Cardiac muscle cell (in vitro differentiated cells and primary cell): ENCODE measurements at regions not wholly inside any gene's neighbourhood (a gene's known extent, or its start where the extent isn't known, plus 50 kb on each side); places are given as distances from the start of the nearest gene placed in this dataset.

Experiments
- DNase-seq, 2 donors: peaks; one replicate each; pipeline versions ENCODE4 v3.0.0 to v3.0.0-alpha.2; 2010 to 2017; ENCODE audit warnings: low read depth in 1 of 2, low spot score in 1 of 2
- H3K27ac ChIP-seq: fragments of 200-600 bp; sonication (generic); 2 replicates; pipeline ENCODE4 v1.5.1; 2016
- H3K27me3 ChIP-seq: fragments of 200-600 bp; sonication (generic); 2 replicates; pipeline ENCODE4 v1.6.0; 2016; ENCODE audit warnings: control low read depth
- H3K36me3 ChIP-seq: fragments of 200-600 bp; sonication (generic); 2 replicates; pipeline ENCODE4 v1.5.1; 2016; ENCODE audit warnings: control low read depth
- H3K4me1 ChIP-seq: fragments of 200-600 bp; sonication (generic); 2 replicates; pipeline ENCODE4 v1.8.1; 2017; ENCODE audit warnings: low read depth, mild to moderate bottlenecking, mixed run types
- H3K4me3 ChIP-seq: fragments of 200-600 bp; sonication (generic); 2 replicates; pipeline ENCODE4 v1.5.1; 2016; ENCODE audit warnings: mild to moderate bottlenecking
- H3K9me3 ChIP-seq: fragments of 200-600 bp; sonication (generic); 2 replicates; pipeline ENCODE4 v1.5.1; 2017; ENCODE audit warnings: low read depth, mild to moderate bottlenecking, control low read depth
- CTCF ChIP-seq: IDR thresholded peaks from 2 replicates; pipeline ENCODE4 v1.5.1; 2012; ENCODE audit warnings: low read depth, mild to moderate bottlenecking, low read length

GRCh38 chr1:234985516-234986294 lies 142.9 kb downstream of the TOMM20 start:
- TF ChIP-seq CTCF, result no peak
- no peak for DNase-seq
- H3K36me3 ChIP-seq, result no peaks in the 10 kb centered on the region
- no peak overlapping the region for H3K4me3 ChIP-seq
- H3K27me3 ChIP-seq, result no peaks in the 10 kb centered on the region
- no peaks in the 10 kb centered on the region for H3K9me3 ChIP-seq
- peaks cover 13% of the 10 kb centered on the region for H3K4me1 ChIP-seq
- H3K27ac ChIP-seq, result no peak overlapping the region

DNA sequence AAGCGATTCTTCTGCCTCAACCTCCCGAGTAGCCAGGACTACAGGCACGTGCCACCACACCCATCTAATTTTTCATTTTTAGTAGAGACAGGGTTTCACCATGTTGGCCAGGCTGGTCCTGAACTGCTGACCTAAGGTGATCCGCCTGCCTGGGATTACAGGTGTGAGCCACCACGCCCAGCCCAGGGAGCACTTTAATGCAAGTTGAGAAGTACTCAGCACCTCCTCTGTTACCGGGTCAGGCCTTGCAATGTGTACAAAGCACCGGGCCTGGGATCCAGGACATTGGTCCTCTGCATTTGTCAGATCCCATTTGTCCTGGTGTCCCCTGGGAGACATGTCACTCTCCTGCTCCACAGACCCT lies 143.6 kb downstream of the TOMM20 start:
- Histone ChIP-seq H3K36me3 (no peaks in the 10 kb centered on the region), H3K27ac (no peak overlapping the region), H3K9me3 (no peaks in the 10 kb centered on the region), H3K27me3 (no peaks in the 10 kb centered on the region), H3K4me3 (no peak overlapping the region), H3K4me1 (peaks cover 13% of the 10 kb centered on the region)
- no peak for TF ChIP-seq CTCF
- no peak for DNase-seq

DNA sequence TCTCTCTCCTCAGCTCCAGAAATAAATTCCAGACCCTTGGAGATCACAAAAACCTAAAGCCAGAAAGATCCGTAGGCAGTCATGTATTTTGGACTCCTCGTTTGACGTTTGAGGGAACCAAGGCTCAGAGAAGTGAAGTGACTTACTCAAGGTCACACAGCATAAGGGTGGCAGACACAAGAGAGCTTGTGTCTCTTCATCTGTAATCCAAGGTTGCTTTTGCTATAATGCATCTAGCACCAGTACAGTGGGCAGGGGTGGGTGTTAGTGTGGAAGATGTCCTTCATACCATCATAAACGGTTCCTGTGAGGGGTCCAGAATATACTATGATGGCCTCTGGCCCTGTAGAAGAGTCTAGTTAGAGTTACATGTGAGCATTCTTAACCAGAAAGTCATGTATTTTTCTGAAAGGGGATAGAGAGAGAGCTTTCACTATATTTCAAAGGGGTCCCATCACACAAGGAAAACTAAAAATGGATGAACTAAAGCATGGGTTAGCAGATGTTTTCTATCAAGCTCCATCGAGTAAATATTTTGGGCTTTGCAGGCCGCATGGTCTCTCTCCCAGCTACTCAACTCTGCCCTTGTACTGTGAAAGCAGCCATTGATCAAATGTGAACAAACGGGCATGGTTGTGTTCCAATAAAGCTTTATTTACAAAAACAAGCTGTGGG lies 144.9 kb downstream of the TOMM20 start:
- H3K9me3 ChIP-seq, result no peaks in the 10 kb centered on the region
- H3K4me3 ChIP-seq, result no peak overlapping the region
- peaks cover 19% of the 10 kb centered on the region for H3K4me1 ChIP-seq
- peak overlapping the region; percentile 6 for H3K27ac ChIP-seq
- no peaks in the 10 kb centered on the region for H3K36me3 ChIP-seq
- no peak for DNase-seq
- TF ChIP-seq CTCF, result no peak
- H3K27me3 ChIP-seq, result no peaks in the 10 kb centered on the region

GRCh38 chr1:234981758-234982157 lies 146.9 kb downstream of the TOMM20 start:
- peaks cover 14% of the 10 kb centered on the region for H3K4me1 ChIP-seq
- no peaks in the 10 kb centered on the region for H3K36me3 ChIP-seq
- no peaks in the 10 kb centered on the region for H3K27me3 ChIP-seq
- TF ChIP-seq CTCF, result no peak
- no peak overlapping the region for H3K4me3 ChIP-seq
- H3K9me3 ChIP-seq, result no peaks in the 10 kb centered on the region
- DNase-seq, result no peak
- H3K27ac ChIP-seq, result no peak overlapping the region

DNA sequence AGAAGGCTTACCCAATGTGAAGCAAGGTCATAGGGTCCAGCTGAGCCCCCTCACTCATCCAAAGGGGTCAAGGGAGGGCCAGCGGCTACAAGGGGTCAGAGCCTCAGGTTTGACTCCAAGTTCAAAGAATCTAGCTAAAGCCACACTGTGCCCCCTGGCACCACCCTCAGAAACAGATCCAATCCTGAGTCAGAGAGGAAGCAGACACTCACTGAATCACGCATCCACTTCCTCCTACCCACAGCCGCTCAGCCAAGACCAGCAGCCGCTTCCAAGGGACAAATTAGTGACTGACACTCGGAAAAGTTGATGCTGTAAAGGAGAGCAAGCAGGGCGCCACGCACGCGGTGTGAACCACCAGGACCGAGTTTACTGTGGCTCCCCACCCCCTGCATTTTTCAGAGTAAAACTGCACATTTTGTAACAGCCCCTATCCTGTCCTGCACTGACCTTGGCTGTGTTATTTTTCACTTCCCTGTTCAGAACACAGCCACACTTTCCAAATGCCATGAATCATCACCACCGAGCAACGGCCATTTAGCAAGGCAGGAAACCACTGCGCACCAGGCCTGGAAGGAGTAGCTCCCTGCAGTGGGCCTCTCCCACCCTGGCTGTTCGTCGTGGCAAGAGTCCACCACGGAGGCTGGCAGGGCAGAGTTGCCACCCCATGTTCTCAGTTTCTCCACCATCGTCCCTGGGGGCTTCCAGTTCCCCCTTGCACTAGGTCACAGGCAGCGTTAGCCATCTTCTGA lies 147.8 kb downstream of the TOMM20 start:
- H3K36me3 ChIP-seq, result no peaks in the 10 kb centered on the region
- H3K9me3 ChIP-seq, result no peaks in the 10 kb centered on the region
- peak in 1 of 2 donors; percentile 98 for DNase-seq
- no peak overlapping the region for H3K4me3 ChIP-seq
- H3K27me3 ChIP-seq, result no peaks in the 10 kb centered on the region
- H3K27ac ChIP-seq, result peak overlapping the region; percentile 18
- no peak for TF ChIP-seq CTCF
- H3K4me1 ChIP-seq, result peaks cover 11% of the 10 kb centered on the region
